Panc1 (cell line): ENCODE measurements at regions not wholly inside any gene's neighbourhood (a gene's known extent, or its start where the extent isn't known, plus 50 kb on each side); places are given as distances from the start of the nearest gene placed in this dataset.

Source experiments
- ATAC-seq: fragments of 200-7000 bp; cut with Tn5 transposase; 2 replicates; pipeline ENCODE4 v1.9.1; 2020; ENCODE audit warnings: mild to moderate bottlenecking, moderate library complexity
- BruUV-seq: library from RNA; stranded (reverse); fragments of 400-500 nt; replicated peaks from 2 replicates; lab custom pipeline; 2021; lab: Mats Ljungman, UMichigan
- CTCF ChIA-PET: fragments of 300-600 bp; sonication (Branson Sonifier 250); formaldehyde crosslinking; loops from one replicate; lab custom pipeline; 2022; ENCODE audit warnings: antibody characterized with exemption; lab: Charles Lee
- POLR2A ChIA-PET: fragments of 300-600 bp; sonication (Branson Sonifier 250); formaldehyde crosslinking; loops from one replicate; lab custom pipeline; 2022; ENCODE audit warnings: antibody characterized with exemption; lab: Charles Lee
- DNase-seq: peaks from one replicate; pipeline ENCODE4 v3.0.0-alpha.2; 2010; ENCODE audit warnings: low read depth, low spot score
- H3K27ac ChIP-seq: 2 replicates; pipeline ENCODE4 v1.5.1; 2011; ENCODE audit warnings: mild to moderate bottlenecking, low read length, inconsistent platforms
- H3K27me3 ChIP-seq: fragments of 200-500 bp; sonication (Bioruptor generic); 2 replicates; pipeline ENCODE4 v1.6.0; 2014; ENCODE audit warnings: low read length, inconsistent platforms; ENCODE audit not compliant: control insufficient read depth, insufficient read depth
- H3K36me3 ChIP-seq: fragments of 200-500 bp; sonication (Bioruptor generic); 2 replicates; pipeline ENCODE4 v1.5.1; 2014; ENCODE audit warnings: inconsistent platforms, mild to moderate bottlenecking, low read length, moderate library complexity; ENCODE audit not compliant: control insufficient read depth, insufficient read depth
- H3K4me1 ChIP-seq: 2 replicates; pipeline ENCODE4 v1.5.1; 2011; ENCODE audit warnings: inconsistent platforms, mild to moderate bottlenecking, low read length, moderate library complexity; ENCODE audit not compliant: control insufficient read depth, insufficient read depth
- H3K4me3 ChIP-seq, 2 experiments: 2 replicates each; pipeline ENCODE4 v1.5.1; 2011 to 2012; ENCODE audit warnings: low read depth in 2 of 2, low read length in 2 of 2, mild to moderate bottlenecking in 2 of 2, inconsistent platforms in 1 of 2, moderate library complexity in 1 of 2
- H3K9me3 ChIP-seq: fragments of 200-500 bp; sonication (Bioruptor generic); 2 replicates; pipeline ENCODE4 v1.5.1; 2014; ENCODE audit warnings: low read depth, mild to moderate bottlenecking, inconsistent platforms, low read length, moderate library complexity; ENCODE audit not compliant: control insufficient read depth, insufficient read depth
- POLR2AphosphoS5 ChIP-seq: IDR thresholded peaks from 2 replicates; pipeline ENCODE4 v1.6.1; 2012; ENCODE audit warnings: mild to moderate bottlenecking, low read depth, low read length, moderate library complexity
- SIN3A ChIP-seq: IDR thresholded peaks from 2 replicates; pipeline ENCODE4 v1.6.1; 2012; ENCODE audit warnings: low read depth, mild to moderate bottlenecking, low read length, moderate library complexity, borderline replicate concordance; ENCODE audit not compliant: insufficient read depth
- TCF7L2 ChIP-seq: IDR thresholded peaks from 2 replicates; pipeline ENCODE4 v1.6.1; 2011; ENCODE audit warnings: mild to moderate bottlenecking, low read depth, low read length, inconsistent platforms
- in situ Hi-C: cut with HindIII; loops from 2 replicates; pipeline ENCODE4 v1.10.0; 2016; ENCODE audit warnings: low sequenced_read_pairs, low pct_unique_long_range_greater_than_20kb
- intact Hi-C: fragments of 100-400 bp; cut with micrococcal nuclease; formaldehyde crosslinking; loops from one replicate; pipeline ENCODE4 v1.10.0; 2022; ENCODE audit not compliant: unreplicated experiment
- TF ChIP-seq, protein P1 (sequence below), 2 experiments: IDR thresholded peaks; 2 replicates each; pipeline ENCODE4 v1.6.1; 2011 to 2012; ENCODE audit warnings: low read depth in 2 of 2, control low read depth in 1 of 2, low read length in 1 of 2, mild to moderate bottlenecking in 1 of 2, moderate library complexity in 1 of 2; ENCODE audit not compliant: insufficient read depth in 1 of 2
- TF ChIP-seq, protein P2 (sequence below): fragments of 450-650 bp; IDR thresholded peaks from 2 replicates; pipeline ENCODE4 v1.5.1; 2017; ENCODE audit warnings: mild to moderate bottlenecking

DNA sequence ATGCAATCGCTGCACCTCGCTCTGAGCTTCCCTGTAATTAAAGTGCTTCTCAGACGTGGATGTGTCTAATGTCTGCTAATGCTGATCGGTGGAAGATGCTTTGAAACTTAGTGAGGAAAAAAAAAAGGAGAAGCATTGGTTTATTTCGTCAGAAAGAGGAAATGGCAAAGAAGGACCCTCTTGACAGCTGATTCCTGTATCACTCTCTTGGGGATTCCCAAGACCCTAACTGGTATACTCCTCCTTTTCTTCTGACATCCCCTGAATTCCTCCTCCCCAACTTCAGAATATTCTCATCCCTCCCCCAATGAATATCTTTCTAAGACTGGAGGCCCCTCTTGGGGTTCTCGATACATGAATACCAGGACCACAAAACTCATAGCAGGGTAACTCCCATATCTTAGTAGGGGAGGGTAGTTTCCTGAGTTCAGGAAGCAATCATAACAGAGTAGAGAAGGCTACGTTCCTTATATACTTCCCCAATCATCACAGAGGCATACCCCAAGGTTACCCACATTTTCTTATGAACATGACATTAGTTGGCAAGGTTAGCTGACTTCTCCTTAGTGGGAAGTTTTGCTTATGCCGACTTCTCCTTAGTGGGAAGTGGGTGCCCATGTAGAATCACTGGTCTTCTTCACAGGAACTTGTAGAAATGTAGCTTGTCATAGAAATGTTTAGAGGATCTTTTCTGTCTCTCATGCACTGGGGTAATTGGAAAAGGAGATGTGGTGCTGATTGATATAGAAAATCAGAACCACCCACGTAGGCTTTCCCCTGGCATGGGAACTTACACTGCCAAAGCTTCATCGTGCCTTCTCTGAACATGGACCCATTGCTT is 63.8 kb upstream of the ATXN1 start:
- ATAC-seq (no peak), DNase-seq (no peak)
- H3K9me3 ChIP-seq: no peaks in the 10 kb centered on the region
- in situ Hi-C loops (no loop called here), intact Hi-C loops (no loop called here)
- BruUV-seq: no TSS peak
- CTCF ChIA-PET: no interaction called here
- H3K27me3 ChIP-seq: peaks cover 2% of the 10 kb centered on the region; the same call in 1 of the 2 replicates
- TF ChIP-seq TCF7L2 (no peak), SIN3A (no peak), POLR2AphosphoS5 (no peak)
- TF ChIP-seq, protein P1, sequence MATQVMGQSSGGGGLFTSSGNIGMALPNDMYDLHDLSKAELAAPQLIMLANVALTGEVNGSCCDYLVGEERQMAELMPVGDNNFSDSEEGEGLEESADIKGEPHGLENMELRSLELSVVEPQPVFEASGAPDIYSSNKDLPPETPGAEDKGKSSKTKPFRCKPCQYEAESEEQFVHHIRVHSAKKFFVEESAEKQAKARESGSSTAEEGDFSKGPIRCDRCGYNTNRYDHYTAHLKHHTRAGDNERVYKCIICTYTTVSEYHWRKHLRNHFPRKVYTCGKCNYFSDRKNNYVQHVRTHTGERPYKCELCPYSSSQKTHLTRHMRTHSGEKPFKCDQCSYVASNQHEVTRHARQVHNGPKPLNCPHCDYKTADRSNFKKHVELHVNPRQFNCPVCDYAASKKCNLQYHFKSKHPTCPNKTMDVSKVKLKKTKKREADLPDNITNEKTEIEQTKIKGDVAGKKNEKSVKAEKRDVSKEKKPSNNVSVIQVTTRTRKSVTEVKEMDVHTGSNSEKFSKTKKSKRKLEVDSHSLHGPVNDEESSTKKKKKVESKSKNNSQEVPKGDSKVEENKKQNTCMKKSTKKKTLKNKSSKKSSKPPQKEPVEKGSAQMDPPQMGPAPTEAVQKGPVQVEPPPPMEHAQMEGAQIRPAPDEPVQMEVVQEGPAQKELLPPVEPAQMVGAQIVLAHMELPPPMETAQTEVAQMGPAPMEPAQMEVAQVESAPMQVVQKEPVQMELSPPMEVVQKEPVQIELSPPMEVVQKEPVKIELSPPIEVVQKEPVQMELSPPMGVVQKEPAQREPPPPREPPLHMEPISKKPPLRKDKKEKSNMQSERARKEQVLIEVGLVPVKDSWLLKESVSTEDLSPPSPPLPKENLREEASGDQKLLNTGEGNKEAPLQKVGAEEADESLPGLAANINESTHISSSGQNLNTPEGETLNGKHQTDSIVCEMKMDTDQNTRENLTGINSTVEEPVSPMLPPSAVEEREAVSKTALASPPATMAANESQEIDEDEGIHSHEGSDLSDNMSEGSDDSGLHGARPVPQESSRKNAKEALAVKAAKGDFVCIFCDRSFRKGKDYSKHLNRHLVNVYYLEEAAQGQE (IDR thresholded peaks at IDR 0.05; ENCODE audit: insufficient read depth in 1 of 2, low read depth in 2 of 2, low read length in 1 of 2): no peak
- TF ChIP-seq, protein P2, sequence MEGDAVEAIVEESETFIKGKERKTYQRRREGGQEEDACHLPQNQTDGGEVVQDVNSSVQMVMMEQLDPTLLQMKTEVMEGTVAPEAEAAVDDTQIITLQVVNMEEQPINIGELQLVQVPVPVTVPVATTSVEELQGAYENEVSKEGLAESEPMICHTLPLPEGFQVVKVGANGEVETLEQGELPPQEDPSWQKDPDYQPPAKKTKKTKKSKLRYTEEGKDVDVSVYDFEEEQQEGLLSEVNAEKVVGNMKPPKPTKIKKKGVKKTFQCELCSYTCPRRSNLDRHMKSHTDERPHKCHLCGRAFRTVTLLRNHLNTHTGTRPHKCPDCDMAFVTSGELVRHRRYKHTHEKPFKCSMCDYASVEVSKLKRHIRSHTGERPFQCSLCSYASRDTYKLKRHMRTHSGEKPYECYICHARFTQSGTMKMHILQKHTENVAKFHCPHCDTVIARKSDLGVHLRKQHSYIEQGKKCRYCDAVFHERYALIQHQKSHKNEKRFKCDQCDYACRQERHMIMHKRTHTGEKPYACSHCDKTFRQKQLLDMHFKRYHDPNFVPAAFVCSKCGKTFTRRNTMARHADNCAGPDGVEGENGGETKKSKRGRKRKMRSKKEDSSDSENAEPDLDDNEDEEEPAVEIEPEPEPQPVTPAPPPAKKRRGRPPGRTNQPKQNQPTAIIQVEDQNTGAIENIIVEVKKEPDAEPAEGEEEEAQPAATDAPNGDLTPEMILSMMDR: no peak
- no peaks in the 10 kb centered on the region for H3K4me1 ChIP-seq
- POLR2A ChIA-PET: no interaction called here
- H3K27ac ChIP-seq: no peak overlapping the region
- H3K36me3 ChIP-seq: no peaks in the 10 kb centered on the region
- H3K4me3 ChIP-seq: no peak overlapping the region

DNA sequence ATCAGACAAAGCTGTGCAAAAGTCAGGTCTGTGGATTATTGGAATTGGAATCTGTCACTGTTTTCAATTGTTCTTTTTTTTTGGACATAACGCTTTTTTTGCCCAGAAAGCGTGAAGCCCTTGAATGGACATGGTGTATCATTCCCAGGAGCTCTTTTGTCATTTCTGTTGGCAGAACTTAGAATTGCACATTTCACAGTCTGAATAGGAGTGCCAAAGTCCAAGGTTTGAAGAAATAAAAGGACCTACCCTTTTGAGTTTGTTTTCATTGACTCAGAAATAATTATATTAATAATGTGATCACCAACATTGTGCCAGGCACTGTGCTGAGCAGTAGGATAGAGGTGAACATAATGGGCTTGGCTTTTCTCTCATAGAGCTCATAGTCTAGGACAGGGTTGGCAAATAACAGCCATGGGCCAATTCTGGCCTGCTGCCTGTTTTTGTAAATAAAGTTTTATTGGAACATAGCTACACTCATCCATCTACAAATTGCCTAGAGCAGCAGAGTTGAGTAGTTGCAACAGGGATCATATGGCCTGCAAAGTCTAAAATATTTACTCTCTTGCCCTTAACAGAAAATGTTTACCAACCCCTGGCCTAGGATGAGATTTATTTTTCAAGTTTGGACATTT is 62.6 kb upstream of the ATXN1 start:
- POLR2A ChIA-PET: interaction anchor here (0.6 kb wide), 2 partner anchors 112 to 263 kb away, joined by 3 to 4 read pairs; no protein-coding TSS in a partner anchor
- no TSS peak for BruUV-seq
- no peak for DNase-seq
- TF ChIP-seq, protein P1 (IDR thresholded peaks at IDR 0.05; ENCODE audit: insufficient read depth in 1 of 2, low read depth in 2 of 2, low read length in 1 of 2): no peak
- TF ChIP-seq SIN3A (no peak), POLR2AphosphoS5 (no peak), TCF7L2 (no peak)
- TF ChIP-seq, protein P2: no peak
- H3K4me3 ChIP-seq: no peak overlapping the region
- CTCF ChIA-PET: no interaction called here
- H3K27ac ChIP-seq: no peak overlapping the region
- intact Hi-C loops: no loop called here
- ATAC-seq: no peak
- H3K9me3 ChIP-seq: no peaks in the 10 kb centered on the region
- peaks cover 2% of the 10 kb centered on the region; the same call in 1 of the 2 replicates for H3K27me3 ChIP-seq
- H3K4me1 ChIP-seq: no peaks in the 10 kb centered on the region
- in situ Hi-C loops: no loop called here
- H3K36me3 ChIP-seq: no peaks in the 10 kb centered on the region
